ENCODE measurements at regions not wholly inside any gene's neighbourhood (a gene's known extent, or its start where the extent isn't known, plus 50 kb on each side); places are given as distances from the start of the nearest gene placed in this dataset.

- ATAC-seq = no peak
Measured at GRCh38 chr4:106766519-106766918, 269.6 kb downstream of the DKK2 start.

- no peak for ATAC-seq
Measured at GRCh38 chr4:106764774-106765173, 271.3 kb downstream of the DKK2 start.

GRCh38 chr4:106762666-106763443 is 273.3 kb downstream of the DKK2 start:
- ATAC-seq = no peak

- no peak for ATAC-seq
Measured at GRCh38 chr4:106753426-106753825, 282.7 kb downstream of the DKK2 start.

GRCh38 chr4:106746451-106746850 is 289.7 kb downstream of the DKK2 start:
- ATAC-seq = no peak

- no peak for ATAC-seq
Measured at GRCh38 chr4:106738121-106738520, 298.0 kb downstream of the DKK2 start.

- ATAC-seq = no peak
Measured at GRCh38 chr4:106718548-106718947, 317.6 kb downstream of the DKK2 start.

GRCh38 chr4:106717091-106717490 is 319.0 kb downstream of the DKK2 start:
- ATAC-seq = no peak

- no peak for ATAC-seq
Measured at GRCh38 chr4:106715825-106716224, 320.3 kb downstream of the DKK2 start.

- no peak for ATAC-seq
Measured at GRCh38 chr4:106708464-106708816, 327.7 kb downstream of the DKK2 start.

- ATAC-seq = no peak
Measured at GRCh38 chr4:106707776-106708463, 328.2 kb downstream of the DKK2 start.

- no peak for ATAC-seq
Measured at GRCh38 chr4:106704253-106704870, 331.8 kb downstream of the DKK2 start.

GRCh38 chr4:106700321-106700720 is 331.7 kb upstream of the GIMD1 start:
- no peak for ATAC-seq

- no peak for ATAC-seq
Measured at GRCh38 chr4:106698621-106699195, 330.1 kb upstream of the GIMD1 start.

GRCh38 chr4:106695501-106696262 is 327.1 kb upstream of the GIMD1 start:
- ATAC-seq = no peak

- ATAC-seq = no peak
Measured at GRCh38 chr4:106694232-106694631, 325.7 kb upstream of the GIMD1 start.

- no peak for ATAC-seq
Measured at GRCh38 chr4:106691749-106692148, 323.2 kb upstream of the GIMD1 start.

GRCh38 chr4:106690487-106690886 is 321.9 kb upstream of the GIMD1 start:
- no peak for ATAC-seq

- no peak for ATAC-seq
Measured at GRCh38 chr4:106687026-106687425, 318.4 kb upstream of the GIMD1 start.

- no peak for ATAC-seq
Measured at GRCh38 chr4:106681381-106681921, 312.9 kb upstream of the GIMD1 start.

GRCh38 chr4:106679063-106679462 is 310.5 kb upstream of the GIMD1 start:
- no peak for ATAC-seq

- ATAC-seq = no peak
Measured at GRCh38 chr4:106677213-106677612, 308.6 kb upstream of the GIMD1 start.

Data from esophagus mucosa (tissue), 1 donor.